ENCODE measurements at regions not wholly inside any gene's neighbourhood (a gene's known extent, or its start where the extent isn't known, plus 50 kb on each side); places are given as distances from the start of the nearest gene placed in this dataset.

- TF ChIP-seq, protein P1, sequence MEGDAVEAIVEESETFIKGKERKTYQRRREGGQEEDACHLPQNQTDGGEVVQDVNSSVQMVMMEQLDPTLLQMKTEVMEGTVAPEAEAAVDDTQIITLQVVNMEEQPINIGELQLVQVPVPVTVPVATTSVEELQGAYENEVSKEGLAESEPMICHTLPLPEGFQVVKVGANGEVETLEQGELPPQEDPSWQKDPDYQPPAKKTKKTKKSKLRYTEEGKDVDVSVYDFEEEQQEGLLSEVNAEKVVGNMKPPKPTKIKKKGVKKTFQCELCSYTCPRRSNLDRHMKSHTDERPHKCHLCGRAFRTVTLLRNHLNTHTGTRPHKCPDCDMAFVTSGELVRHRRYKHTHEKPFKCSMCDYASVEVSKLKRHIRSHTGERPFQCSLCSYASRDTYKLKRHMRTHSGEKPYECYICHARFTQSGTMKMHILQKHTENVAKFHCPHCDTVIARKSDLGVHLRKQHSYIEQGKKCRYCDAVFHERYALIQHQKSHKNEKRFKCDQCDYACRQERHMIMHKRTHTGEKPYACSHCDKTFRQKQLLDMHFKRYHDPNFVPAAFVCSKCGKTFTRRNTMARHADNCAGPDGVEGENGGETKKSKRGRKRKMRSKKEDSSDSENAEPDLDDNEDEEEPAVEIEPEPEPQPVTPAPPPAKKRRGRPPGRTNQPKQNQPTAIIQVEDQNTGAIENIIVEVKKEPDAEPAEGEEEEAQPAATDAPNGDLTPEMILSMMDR (IDR thresholded peaks at IDR 0.05 in 8 of 11, conservative IDR thresholded peaks at IDR 0.05 in 3 of 11): no peak
- TF ChIP-seq POLR2AphosphoS5 (IDR thresholded peaks at IDR 0.05): no peak
Observed at GRCh38 chr12:28759333-28759732, 389.7 kb upstream of the FAR2 start.

All from spleen (tissue), 7 donors.